CD4-positive, alpha-beta T cell (primary cell): ENCODE measurements at regions not wholly inside any gene's neighbourhood (a gene's known extent, or its start where the extent isn't known, plus 50 kb on each side); places are given as distances from the start of the nearest gene placed in this dataset.

Source experiments
- ATAC-seq: fragments of 200-7000 bp; cut with Tn5 transposase; one replicate; pipeline ENCODE4 v1.10.0; 2022; ENCODE audit warnings: mild to moderate bottlenecking; ENCODE audit not compliant: poor library complexity
- CTCF ChIA-PET: fragments of 350-600 bp; sonication (Branson Sonifier 250); formaldehyde crosslinking; loops from one replicate; lab custom pipeline; 2021; ENCODE audit warnings: antibody characterized with exemption, inconsistent platforms; lab: Charles Lee
- POLR2A ChIA-PET: fragments of 350-600 bp; sonication (Branson Sonifier 250); formaldehyde crosslinking; loops from one replicate; lab custom pipeline; 2021; ENCODE audit warnings: antibody characterized with exemption, inconsistent platforms; lab: Charles Lee
- DNase-seq, 14 experiments: peaks; one replicate each; pipeline ENCODE4 v3.0.0-alpha.2; 2013 to 2020; ENCODE audit warnings: mixed read lengths in 2 of 14
- H3K27ac ChIP-seq, 2 donors: one replicate each; pipeline versions ENCODE4 v1.5.1 to v1.7.0; 2013; ENCODE audit warnings: low read length in 2 of 2, low read depth in 1 of 2, mild to moderate bottlenecking in 1 of 2
- H3K27me3 ChIP-seq, 2 experiments: 1 replicate in 1 of 2; 2 replicates in 1 of 2; pipeline versions ENCODE4 v1.6.1 to v1.7.0; 2013; ENCODE audit warnings: low read length in 2 of 2, control low read depth in 1 of 2, mild to moderate bottlenecking in 1 of 2, moderate library complexity in 1 of 2; ENCODE audit not compliant: insufficient read depth in 2 of 2, control insufficient read depth in 1 of 2
- H3K36me3 ChIP-seq: one replicate; pipeline ENCODE4 v1.6.1; 2013; ENCODE audit warnings: low read length, control low read depth; ENCODE audit not compliant: insufficient read depth
- H3K4me1 ChIP-seq: one replicate; pipeline ENCODE4 v1.6.1; 2013; ENCODE audit warnings: low read length, control low read depth; ENCODE audit not compliant: insufficient read depth
- H3K4me3 ChIP-seq: one replicate; pipeline ENCODE4 v1.5.1; 2013; ENCODE audit warnings: mild to moderate bottlenecking, low read length, moderate library complexity
- H3K9me3 ChIP-seq, 2 experiments: 1 replicate in 1 of 2; 2 replicates in 1 of 2; pipeline versions ENCODE4 v1.6.1 to v1.7.0; 2013; ENCODE audit warnings: low read length in 2 of 2, mild to moderate bottlenecking in 2 of 2, control low read depth in 1 of 2, moderate library complexity in 1 of 2; ENCODE audit not compliant: control insufficient read depth in 1 of 2, insufficient read depth in 1 of 2
- H3K27ac Mint-ChIP-seq: one replicate; pipeline ENCODE4 v1.8.0; 2020; ENCODE audit warnings: mixed read lengths
- H3K27me3 Mint-ChIP-seq: one replicate; pipeline ENCODE4 v1.8.0; 2021; ENCODE audit warnings: mixed read lengths
- H3K36me3 Mint-ChIP-seq: one replicate; pipeline ENCODE4 v1.8.0; 2021; ENCODE audit warnings: low read depth, mixed read lengths
- H3K4me1 Mint-ChIP-seq: one replicate; pipeline ENCODE4 v1.8.0; 2021; ENCODE audit warnings: low read depth, mixed read lengths
- H3K4me3 Mint-ChIP-seq: one replicate; pipeline ENCODE4 v1.8.0; 2020; ENCODE audit warnings: mild to moderate bottlenecking, mixed read lengths
- H3K9me3 Mint-ChIP-seq: one replicate; pipeline ENCODE4 v1.8.0; 2020; ENCODE audit warnings: mixed read lengths
- CTCF ChIP-seq: fragments of 200-600 bp; IDR thresholded peaks from one replicate; pipeline ENCODE4 v1.8.0; 2022; ENCODE audit warnings: antibody characterized with exemption, mild to moderate bottlenecking
- intact Hi-C, 2 experiments: fragments of 100-400 bp; cut with DNase I in 1 of 2; cut with micrococcal nuclease in 1 of 2; formaldehyde crosslinking; loops; one replicate each; pipeline versions ENCODE4 v1.15.1 to v1.9.0; 2023 to 2025; cut with DNase I, micrococcal nuclease

GRCh38 chr13:86567119-86567518 lies 767.9 kb upstream of the SLITRK6 start:
- Mint-ChIP-seq H3K27me3 (no peaks in the 10 kb centered on the region), H3K4me1 (no peaks in the 10 kb centered on the region), H3K36me3 (no peaks in the 10 kb centered on the region), H3K9me3 (peaks cover 2% of the 10 kb centered on the region), H3K27ac (no peak overlapping the region), H3K4me3 (no peak overlapping the region)
- CTCF ChIA-PET: no interaction called here
- no peak for ATAC-seq
- intact Hi-C loops: no loop called here
- H3K27ac ChIP-seq: no peak overlapping the region
- DNase-seq: no peak
- no peak for TF ChIP-seq CTCF
- no peaks in the 10 kb centered on the region for H3K36me3 ChIP-seq
- no peaks in the 10 kb centered on the region for H3K4me1 ChIP-seq
- H3K9me3 ChIP-seq: peaks cover 3 to 4% of the 10 kb centered on the region in 2 experiments
- no peak overlapping the region for H3K4me3 ChIP-seq
- H3K27me3 ChIP-seq: no peaks in the 10 kb centered on the region
- POLR2A ChIA-PET: no interaction called here

- no peaks in the 10 kb centered on the region for H3K4me1 Mint-ChIP-seq
- no peaks in the 10 kb centered on the region for H3K4me1 ChIP-seq
- TF ChIP-seq CTCF: no peak
- H3K27me3 Mint-ChIP-seq: no peaks in the 10 kb centered on the region
- CTCF ChIA-PET: no interaction called here
- H3K9me3 Mint-ChIP-seq: peaks cover 2% of the 10 kb centered on the region
- no peaks in the 10 kb centered on the region for H3K36me3 Mint-ChIP-seq
- no peak overlapping the region for H3K27ac Mint-ChIP-seq
- intact Hi-C loops: no loop called here
- H3K27me3 ChIP-seq: no peaks in the 10 kb centered on the region
- H3K4me3 Mint-ChIP-seq: no peak overlapping the region
- H3K9me3 ChIP-seq: no peaks in the 10 kb centered on the region
- DNase-seq: no peak
- no peak overlapping the region for H3K4me3 ChIP-seq
- POLR2A ChIA-PET: no interaction called here
- no peaks in the 10 kb centered on the region for H3K36me3 ChIP-seq
- no peak overlapping the region for H3K27ac ChIP-seq
- ATAC-seq: no peak
These were observed 769.9 kb upstream of the SLITRK6 start for GRCh38 chr13:86569119-86569518.

- H3K36me3 Mint-ChIP-seq: no peaks in the 10 kb centered on the region
- intact Hi-C loops: no loop called here
- no peak overlapping the region for H3K4me3 Mint-ChIP-seq
- no peak for TF ChIP-seq CTCF
- Histone ChIP-seq H3K4me1 (no peaks in the 10 kb centered on the region), H3K27ac (no peak overlapping the region), H3K27me3 (no peaks in the 10 kb centered on the region), H3K9me3 (no peaks in the 10 kb centered on the region), H3K4me3 (no peak overlapping the region), H3K36me3 (no peaks in the 10 kb centered on the region)
- no peak overlapping the region for H3K27ac Mint-ChIP-seq
- no peak for DNase-seq
- H3K27me3 Mint-ChIP-seq: no peaks in the 10 kb centered on the region
- no peaks in the 10 kb centered on the region for H3K4me1 Mint-ChIP-seq
- peaks cover 2% of the 10 kb centered on the region for H3K9me3 Mint-ChIP-seq
- POLR2A ChIA-PET: no interaction called here
- CTCF ChIA-PET: no interaction called here
- ATAC-seq: no peak
These were observed 770.8 kb upstream of the SLITRK6 start for GRCh38 chr13:86569974-86570373.
